ENCODE measurements at regions not wholly inside any gene's neighbourhood (a gene's known extent, or its start where the extent isn't known, plus 50 kb on each side); places are given as distances from the start of the nearest gene placed in this dataset.

GRCh38 chr4:183823434-183823833 is 81.7 kb upstream of the STOX2 start:
- no peak overlapping the region for H2AFZ ChIP-seq (ENCODE audit: low read length)
- H3K4me1 ChIP-seq (ENCODE audit: insufficient read depth, low read length, severe bottlenecking) = no peaks in the 10 kb centered on the region
- H3K27me3 ChIP-seq (ENCODE audit: insufficient read depth, low read length) = peaks cover 6% of the 10 kb centered on the region; the same call in 1 of the 2 replicates
- no peaks in the 10 kb centered on the region for H4K20me1 ChIP-seq (ENCODE audit: insufficient read depth, low read length)
- no peaks in the 10 kb centered on the region for H3K9me3 ChIP-seq (ENCODE audit: low read length)
- H3K4me2 ChIP-seq (ENCODE audit: low read length) = no peak overlapping the region
- no peaks in the 10 kb centered on the region for H3F3A ChIP-seq (ENCODE audit: insufficient read depth, low read length)
- H3K4me3 ChIP-seq (ENCODE audit: low read depth, low read length, poor library complexity, severe bottlenecking) = no peak overlapping the region
- no peak overlapping the region for H3K27ac ChIP-seq (ENCODE audit: low read depth, low read length, poor library complexity, severe bottlenecking)
- no peaks in the 10 kb centered on the region for H3K36me3 ChIP-seq (ENCODE audit: insufficient read depth, low read length)
- no peak overlapping the region for H3K9ac ChIP-seq (ENCODE audit: low read length)
- TF ChIP-seq EZH2 (IDR thresholded peaks at IDR 0.05; ENCODE audit: borderline replicate concordance, low read length) = no peak
- no peak for TF ChIP-seq CTCF (IDR thresholded peaks at IDR 0.05; ENCODE audit: low read length)
- H3K9me2 ChIP-seq (ENCODE audit: low read depth, low read length) = no peaks in the 10 kb centered on the region
- no peaks in the 10 kb centered on the region for H3K79me2 ChIP-seq (ENCODE audit: insufficient read depth, low read length)

- Histone ChIP-seq H3K9me2 (ENCODE audit: low read depth, low read length) (no peaks in the 10 kb centered on the region), H3F3A (ENCODE audit: insufficient read depth, low read length) (no peaks in the 10 kb centered on the region), H3K27ac (ENCODE audit: low read depth, low read length, poor library complexity, severe bottlenecking) (no peak overlapping the region), H3K4me1 (ENCODE audit: insufficient read depth, low read length, severe bottlenecking) (no peaks in the 10 kb centered on the region), H2AFZ (ENCODE audit: low read length) (no peak overlapping the region), H3K9me3 (ENCODE audit: low read length) (no peaks in the 10 kb centered on the region), H3K36me3 (ENCODE audit: insufficient read depth, low read length) (no peaks in the 10 kb centered on the region), H4K20me1 (ENCODE audit: insufficient read depth, low read length) (no peaks in the 10 kb centered on the region), H3K9ac (ENCODE audit: low read length) (no peak overlapping the region), H3K4me3 (ENCODE audit: low read depth, low read length, poor library complexity, severe bottlenecking) (no peak overlapping the region), H3K27me3 (ENCODE audit: insufficient read depth, low read length) (peaks cover 6% of the 10 kb centered on the region; the same call in 1 of the 2 replicates), H3K4me2 (ENCODE audit: low read length) (no peak overlapping the region), H3K79me2 (ENCODE audit: insufficient read depth, low read length) (no peaks in the 10 kb centered on the region)
- TF ChIP-seq EZH2 (IDR thresholded peaks at IDR 0.05; ENCODE audit: borderline replicate concordance, low read length) = no peak
- TF ChIP-seq CTCF (IDR thresholded peaks at IDR 0.05; ENCODE audit: low read length) = no peak
Measured at GRCh38 chr4:183825346-183825745, 79.8 kb upstream of the STOX2 start.

GRCh38 chr4:183826461-183826860 is 78.6 kb upstream of the STOX2 start:
- Histone ChIP-seq H3K9me3 (ENCODE audit: low read length) (no peaks in the 10 kb centered on the region), H3K27me3 (ENCODE audit: insufficient read depth, low read length) (peaks cover 6% of the 10 kb centered on the region; the same call in 1 of the 2 replicates), H3K4me3 (ENCODE audit: low read depth, low read length, poor library complexity, severe bottlenecking) (no peak overlapping the region), H3K9ac (ENCODE audit: low read length) (no peak overlapping the region), H3F3A (ENCODE audit: insufficient read depth, low read length) (no peaks in the 10 kb centered on the region), H3K36me3 (ENCODE audit: insufficient read depth, low read length) (no peaks in the 10 kb centered on the region), H4K20me1 (ENCODE audit: insufficient read depth, low read length) (no peaks in the 10 kb centered on the region), H3K79me2 (ENCODE audit: insufficient read depth, low read length) (no peaks in the 10 kb centered on the region), H3K4me1 (ENCODE audit: insufficient read depth, low read length, severe bottlenecking) (no peaks in the 10 kb centered on the region), H3K9me2 (ENCODE audit: low read depth, low read length) (no peaks in the 10 kb centered on the region), H3K4me2 (ENCODE audit: low read length) (no peak overlapping the region), H2AFZ (ENCODE audit: low read length) (no peak overlapping the region), H3K27ac (ENCODE audit: low read depth, low read length, poor library complexity, severe bottlenecking) (no peak overlapping the region)
- TF ChIP-seq EZH2 (IDR thresholded peaks at IDR 0.05; ENCODE audit: borderline replicate concordance, low read length) (no peak), CTCF (IDR thresholded peaks at IDR 0.05; ENCODE audit: low read length) (no peak)
